Endothelial cell of umbilical vein (primary cell): ENCODE measurements at regions not wholly inside any gene's neighbourhood (a gene's known extent, or its start where the extent isn't known, plus 50 kb on each side); places are given as distances from the start of the nearest gene placed in this dataset.

ENCODE experiments used
- BruUV-seq: library from RNA; stranded (reverse); fragments of 400-500 nt; replicated peaks from 2 replicates; lab custom pipeline; 2021; lab: Mats Ljungman, UMichigan
- CTCF ChIA-PET: fragments of 300-600, 350-600 bp; sonication (Branson Sonifier 250); formaldehyde crosslinking; loops from one replicate; lab custom pipeline; 2021; ENCODE audit warnings: antibody characterized with exemption, inconsistent platforms; lab: Charles Lee
- POLR2A ChIA-PET: fragments of 300-600, 350-600 bp; sonication (Branson Sonifier 250); formaldehyde crosslinking; loops from one replicate; lab custom pipeline; 2021; ENCODE audit warnings: antibody characterized with exemption, inconsistent platforms; lab: Charles Lee
- DNase-seq: peaks from one replicate; pipeline ENCODE4 v3.0.0-alpha.2; 2011; ENCODE audit warnings: low read depth, low spot score
- FAIRE-seq: peaks from 2 replicates; lab custom pipeline; 2011; peaks lifted over from hg19 to GRCh38; lab: Jason Lieb, UNC
- H2AFZ ChIP-seq: 2 replicates; pipeline ENCODE4 v1.6.0; 2012; ENCODE audit warnings: low read depth, low read length, control low read depth, inconsistent platforms
- H3K27ac ChIP-seq: 2 replicates; pipeline ENCODE4 v1.5.1; 2011; ENCODE audit warnings: low read depth, mild to moderate bottlenecking, control low read depth, low read length, moderate library complexity; ENCODE audit not compliant: insufficient read depth
- H3K27me3 ChIP-seq, 2 experiments: 2 replicates each; pipeline versions ENCODE4 v1.6.0 to v1.6.1; 2011; ENCODE audit warnings: low read length in 2 of 2, mixed read lengths in 1 of 2; ENCODE audit not compliant: control insufficient read depth in 2 of 2, insufficient read depth in 2 of 2
- H3K36me3 ChIP-seq, 2 experiments: 2 replicates in 1 of 2; 3 replicates in 1 of 2; pipeline ENCODE4 v1.5.1; 2011; ENCODE audit warnings: low read length in 2 of 2, mild to moderate bottlenecking in 1 of 2, moderate library complexity in 1 of 2; ENCODE audit not compliant: control insufficient read depth in 2 of 2, insufficient read depth in 2 of 2; ENCODE audit errors: extremely low read depth in 1 of 2
- H3K4me1 ChIP-seq: 3 replicates; pipeline ENCODE4 v1.5.1; 2011; ENCODE audit warnings: mild to moderate bottlenecking, low read length; ENCODE audit not compliant: control insufficient read depth, insufficient read depth; ENCODE audit errors: extremely low read depth
- H3K4me2 ChIP-seq: 2 replicates; pipeline ENCODE4 v1.6.1; 2011; ENCODE audit warnings: low read length, control low read depth, mixed read lengths; ENCODE audit not compliant: insufficient read depth
- H3K4me3 ChIP-seq, 3 experiments: fragments of 200-600 bp in 1 of 3; sonication (generic), shearing (Covaris generic) in 1 of 3; replicated peaks in 1 of 3; 2 replicates each; pipeline ENCODE4 v1.5.1; 2011 to 2016; ENCODE audit warnings: control low read depth in 3 of 3, low read length in 3 of 3, mild to moderate bottlenecking in 2 of 3, inconsistent platforms in 1 of 3, low read depth in 1 of 3, moderate library complexity in 1 of 3; ENCODE audit not compliant: insufficient read depth in 1 of 3
- H3K79me2 ChIP-seq: 2 replicates; pipeline ENCODE4 v1.6.0; 2012; ENCODE audit warnings: low read length, inconsistent platforms; ENCODE audit not compliant: control insufficient read depth, insufficient read depth
- H3K9ac ChIP-seq: replicated peaks from 2 replicates; pipeline ENCODE3; 2011; ENCODE audit warnings: low read length, control low read depth; ENCODE audit not compliant: insufficient read depth; ENCODE audit errors: extremely low read depth
- H3K9me1 ChIP-seq: replicated peaks from 3 replicates; pipeline ENCODE4 v1.6.0; 2011; ENCODE audit warnings: mild to moderate bottlenecking, low read length; ENCODE audit not compliant: control insufficient read depth, insufficient read depth; ENCODE audit errors: extremely low read depth
- H3K9me3 ChIP-seq: replicated peaks from 2 replicates; pipeline ENCODE4 v1.5.1; 2012; ENCODE audit warnings: low read length, inconsistent platforms; ENCODE audit not compliant: control insufficient read depth, insufficient read depth
- H4K20me1 ChIP-seq: replicated peaks from 2 replicates; pipeline ENCODE3; 2011; ENCODE audit warnings: mild to moderate bottlenecking, low read length; ENCODE audit not compliant: control insufficient read depth, insufficient read depth; ENCODE audit errors: extremely low read depth
- EZH2 ChIP-seq: IDR thresholded peaks from 2 replicates; pipeline ENCODE4 v1.6.1; 2012; ENCODE audit warnings: borderline replicate concordance, low read depth, mild to moderate bottlenecking, moderate library complexity, low read length, inconsistent platforms; ENCODE audit not compliant: severe bottlenecking
- FOS ChIP-seq: IDR thresholded peaks from 2 replicates; pipeline ENCODE4 v1.6.1; 2011; ENCODE audit warnings: mild to moderate bottlenecking, low read length, moderate library complexity, borderline replicate concordance; ENCODE audit not compliant: insufficient read depth
- GATA2 ChIP-seq: IDR thresholded peaks from 2 replicates; pipeline ENCODE4 v1.7.0; 2011; ENCODE audit warnings: low read depth, mild to moderate bottlenecking, moderate library complexity, mixed read lengths, low read length; ENCODE audit not compliant: insufficient read length, insufficient read depth
- MYC ChIP-seq: IDR thresholded peaks from one replicate; pipeline ENCODE4 v1.6.1; 2011; ENCODE audit warnings: mild to moderate bottlenecking, low read depth, low read length
- POLR2A ChIP-seq: IDR thresholded peaks from 2 replicates; pipeline ENCODE4 v1.6.1; 2012; ENCODE audit warnings: low read depth, mild to moderate bottlenecking, control low read depth, low read length
- POLR2AphosphoS5 ChIP-seq: IDR thresholded peaks from 2 replicates; pipeline ENCODE4 v1.6.1; 2012; ENCODE audit warnings: low read depth, mild to moderate bottlenecking, control low read depth, low read length, moderate library complexity; ENCODE audit not compliant: insufficient read depth
- dilution Hi-C: fragments of 300-500 bp; cut with MboI; formaldehyde crosslinking; loops from one replicate; pipeline ENCODE4 v1.15.0; 2019; ENCODE audit warnings: low sequenced_read_pairs; ENCODE audit not compliant: extremely low pct_ligation_motif_present
- intact Hi-C: fragments of 100-400 bp; cut with micrococcal nuclease; formaldehyde crosslinking; loops from one replicate; pipeline ENCODE4 v1.10.0; 2022
- TF ChIP-seq, protein P1 (sequence below): IDR thresholded peaks from 2 replicates; pipeline ENCODE4 v1.6.1; 2011; ENCODE audit not compliant: insufficient read depth, insufficient read length
- TF ChIP-seq, protein P2 (sequence below), 2 donors: IDR thresholded peaks; 1 replicate in 1 of 2; 2 replicates in 1 of 2; pipeline ENCODE4 v1.5.1; 2011; ENCODE audit warnings: low read length in 2 of 2, mild to moderate bottlenecking in 2 of 2, moderate library complexity in 2 of 2, control low read depth in 1 of 2, inconsistent platforms in 1 of 2, low read depth in 1 of 2; ENCODE audit not compliant: insufficient read depth in 1 of 2; ENCODE audit errors: extremely low read depth in 1 of 2

DNA sequence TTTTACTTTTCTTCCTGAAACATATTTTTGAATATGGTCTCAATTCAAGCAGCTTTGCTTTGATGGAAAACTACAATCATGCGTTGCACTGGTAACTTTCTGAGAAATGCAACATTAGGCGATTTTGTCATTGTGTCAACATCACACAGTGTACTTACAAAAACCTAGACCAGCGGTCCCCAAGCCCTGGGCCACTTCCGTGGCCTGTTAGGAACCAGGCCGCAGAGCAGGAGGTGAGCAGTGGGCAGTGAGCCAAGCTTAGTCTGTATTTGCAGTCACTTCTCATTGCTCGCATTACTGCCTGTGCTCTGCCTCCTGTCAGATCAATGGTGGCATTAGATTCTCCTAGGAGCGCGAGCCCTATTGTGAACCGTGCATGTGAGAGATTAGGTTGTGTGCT lies 163.7 kb upstream of the NOVA1 start:
- dilution Hi-C loops (no loop called here), intact Hi-C loops (no loop called here)
- BruUV-seq, result no TSS peak
- POLR2A ChIA-PET, result no interaction called here
- DNase-seq, result no peak
- H3K9me1 ChIP-seq, result no peaks in the 10 kb centered on the region
- H3K79me2 ChIP-seq, result no peaks in the 10 kb centered on the region
- H3K27ac ChIP-seq, result no peak overlapping the region
- H3K9me3 ChIP-seq, result no peaks in the 10 kb centered on the region
- no peak overlapping the region for H3K9ac ChIP-seq
- no peaks in the 10 kb centered on the region for H3K27me3 ChIP-seq
- no peaks in the 10 kb centered on the region for H4K20me1 ChIP-seq
- no peak overlapping the region for H3K4me2 ChIP-seq
- no peak overlapping the region for H2AFZ ChIP-seq
- TF ChIP-seq MYC (no peak), POLR2AphosphoS5 (no peak), FOS (no peak), POLR2A (no peak), GATA2 (no peak), EZH2 (no peak)
- TF ChIP-seq, protein P1, sequence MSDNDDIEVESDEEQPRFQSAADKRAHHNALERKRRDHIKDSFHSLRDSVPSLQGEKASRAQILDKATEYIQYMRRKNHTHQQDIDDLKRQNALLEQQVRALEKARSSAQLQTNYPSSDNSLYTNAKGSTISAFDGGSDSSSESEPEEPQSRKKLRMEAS, result no peak
- TF ChIP-seq, protein P2, sequence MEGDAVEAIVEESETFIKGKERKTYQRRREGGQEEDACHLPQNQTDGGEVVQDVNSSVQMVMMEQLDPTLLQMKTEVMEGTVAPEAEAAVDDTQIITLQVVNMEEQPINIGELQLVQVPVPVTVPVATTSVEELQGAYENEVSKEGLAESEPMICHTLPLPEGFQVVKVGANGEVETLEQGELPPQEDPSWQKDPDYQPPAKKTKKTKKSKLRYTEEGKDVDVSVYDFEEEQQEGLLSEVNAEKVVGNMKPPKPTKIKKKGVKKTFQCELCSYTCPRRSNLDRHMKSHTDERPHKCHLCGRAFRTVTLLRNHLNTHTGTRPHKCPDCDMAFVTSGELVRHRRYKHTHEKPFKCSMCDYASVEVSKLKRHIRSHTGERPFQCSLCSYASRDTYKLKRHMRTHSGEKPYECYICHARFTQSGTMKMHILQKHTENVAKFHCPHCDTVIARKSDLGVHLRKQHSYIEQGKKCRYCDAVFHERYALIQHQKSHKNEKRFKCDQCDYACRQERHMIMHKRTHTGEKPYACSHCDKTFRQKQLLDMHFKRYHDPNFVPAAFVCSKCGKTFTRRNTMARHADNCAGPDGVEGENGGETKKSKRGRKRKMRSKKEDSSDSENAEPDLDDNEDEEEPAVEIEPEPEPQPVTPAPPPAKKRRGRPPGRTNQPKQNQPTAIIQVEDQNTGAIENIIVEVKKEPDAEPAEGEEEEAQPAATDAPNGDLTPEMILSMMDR (IDR thresholded peaks at IDR 0.05; ENCODE audit: extremely low read depth in 1 of 2, insufficient read depth in 1 of 2, low read depth in 1 of 2, low read length in 2 of 2), result no peak
- CTCF ChIA-PET, result no interaction called here
- no peak overlapping the region for H3K4me3 ChIP-seq
- H3K36me3 ChIP-seq, result no peaks in the 10 kb centered on the region
- no peak for FAIRE-seq
- no peaks in the 10 kb centered on the region for H3K4me1 ChIP-seq
